ENCODE measurements at regions not wholly inside any gene's neighbourhood (a gene's known extent, or its start where the extent isn't known, plus 50 kb on each side); places are given as distances from the start of the nearest gene placed in this dataset.

GRCh38 chr13:78168981-78169380, 250.3 kb upstream of the EDNRB start:
- no peak for TF ChIP-seq CTCF (IDR thresholded peaks at IDR 0.05)
- no peaks in the 10 kb centered on the region for H3K27me3 ChIP-seq
- intact Hi-C loops (cut with DNase I; ENCODE audit: low total_unique reads), result no loop called here
- H3K4me3 ChIP-seq, result no peak overlapping the region
- no peaks in the 10 kb centered on the region for H3K4me1 ChIP-seq
- H3K9me3 ChIP-seq, result peaks cover 0 to 13% (median 0%) of the 10 kb centered on the region in 3 donors
- H3K27ac ChIP-seq, result no peak overlapping the region
- DNase-seq, result no peak
- H3K36me3 ChIP-seq, result no peaks in the 10 kb centered on the region

- intact Hi-C loops (cut with DNase I; ENCODE audit: low total_unique reads), result no loop called here
- H3K4me3 ChIP-seq, result no peak overlapping the region
- H3K36me3 ChIP-seq, result no peaks in the 10 kb centered on the region
- no peaks in the 10 kb centered on the region for H3K4me1 ChIP-seq
- TF ChIP-seq CTCF (IDR thresholded peaks at IDR 0.05), result no peak
- H3K27me3 ChIP-seq, result no peaks in the 10 kb centered on the region
- DNase-seq, result no peak
- no peaks in the 10 kb centered on the region for H3K9me3 ChIP-seq
- no peak overlapping the region for H3K27ac ChIP-seq
Measured at GRCh38 chr13:78161266-78161665, 242.6 kb upstream of the EDNRB start.

GRCh38 chr13:78160793-78161192, 242.2 kb upstream of the EDNRB start:
- Histone ChIP-seq H3K36me3 (no peaks in the 10 kb centered on the region), H3K27ac (no peak overlapping the region), H3K4me3 (no peak overlapping the region), H3K9me3 (no peaks in the 10 kb centered on the region), H3K27me3 (no peaks in the 10 kb centered on the region), H3K4me1 (no peaks in the 10 kb centered on the region)
- TF ChIP-seq CTCF (IDR thresholded peaks at IDR 0.05), result no peak
- DNase-seq, result no peak
- intact Hi-C loops (cut with DNase I; ENCODE audit: low total_unique reads), result no loop called here

GRCh38 chr13:78152415-78152814, 233.8 kb upstream of the EDNRB start:
- Histone ChIP-seq H3K4me3 (no peak overlapping the region), H3K27ac (no peak overlapping the region), H3K36me3 (no peaks in the 10 kb centered on the region), H3K4me1 (no peaks in the 10 kb centered on the region), H3K9me3 (no peaks in the 10 kb centered on the region), H3K27me3 (no peaks in the 10 kb centered on the region)
- no peak for TF ChIP-seq CTCF (IDR thresholded peaks at IDR 0.05)
- DNase-seq, result no peak
- intact Hi-C loops (cut with DNase I; ENCODE audit: low total_unique reads), result no loop called here

DNA sequence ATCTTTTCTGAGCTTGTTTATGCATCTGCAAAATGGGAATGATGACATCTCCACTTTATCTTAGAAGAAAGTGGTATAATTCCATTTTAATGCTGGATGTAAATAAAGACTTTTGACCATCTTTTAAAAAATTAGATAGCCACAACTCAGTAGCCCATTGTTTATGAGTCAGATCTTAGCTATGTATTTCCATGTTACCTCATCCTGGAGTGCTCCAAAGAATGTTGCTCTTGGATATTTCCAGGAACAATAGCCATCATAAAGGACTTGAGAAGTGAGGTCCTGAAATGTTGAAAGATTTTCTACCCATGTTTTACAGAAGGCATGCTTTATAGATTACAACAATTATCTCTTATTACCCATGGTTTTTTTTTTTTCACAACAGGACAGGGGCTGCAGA, 229.3 kb upstream of the EDNRB start:
- no peak for TF ChIP-seq CTCF (IDR thresholded peaks at IDR 0.05)
- Histone ChIP-seq H3K4me3 (no peak overlapping the region), H3K27me3 (no peaks in the 10 kb centered on the region), H3K36me3 (no peaks in the 10 kb centered on the region), H3K9me3 (no peaks in the 10 kb centered on the region), H3K4me1 (no peaks in the 10 kb centered on the region), H3K27ac (no peak overlapping the region)
- intact Hi-C loops (cut with DNase I; ENCODE audit: low total_unique reads), result no loop called here
- no peak for DNase-seq

DNA sequence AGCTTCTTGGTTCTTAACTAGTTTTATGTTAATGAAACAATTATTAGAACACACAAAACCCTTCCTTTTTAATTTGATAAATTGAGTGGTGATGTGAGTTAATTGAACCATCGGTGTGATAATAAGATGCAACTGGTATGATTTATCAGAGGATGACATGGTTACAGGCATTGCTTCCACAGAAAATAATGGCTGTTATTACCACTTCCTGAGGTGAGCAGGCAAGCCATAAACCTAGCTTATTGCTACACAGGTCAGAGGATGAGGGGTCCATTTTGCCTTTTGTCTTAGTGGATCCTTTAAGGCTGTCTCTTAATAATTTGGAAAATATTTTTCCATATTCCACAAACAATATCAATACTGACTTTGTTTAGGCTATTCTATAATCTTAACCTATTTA, 226.6 kb upstream of the EDNRB start:
- H3K4me1 ChIP-seq, result no peaks in the 10 kb centered on the region
- H3K36me3 ChIP-seq, result no peaks in the 10 kb centered on the region
- DNase-seq, result no peak
- H3K4me3 ChIP-seq, result no peak overlapping the region
- no peak overlapping the region for H3K27ac ChIP-seq
- H3K27me3 ChIP-seq, result no peaks in the 10 kb centered on the region
- no peak for TF ChIP-seq CTCF (IDR thresholded peaks at IDR 0.05)
- no peaks in the 10 kb centered on the region for H3K9me3 ChIP-seq
- intact Hi-C loops (cut with DNase I; ENCODE audit: low total_unique reads), result no loop called here

Data from tibial artery (tissue), 4 donors.